Lung microvascular endothelial cell (primary cell): ENCODE measurements at regions not wholly inside any gene's neighbourhood (a gene's known extent, or its start where the extent isn't known, plus 50 kb on each side); places are given as distances from the start of the nearest gene placed in this dataset.
A peak's percentile ranks its signal among the peaks of the same experiment; 100 is the strongest.

Experiments
- DNase-seq, 2 donors: peaks; one replicate each; pipeline versions ENCODE4 v3.0.0 to v3.0.0-alpha.2; 2010; ENCODE audit warnings: low read depth in 2 of 2

DNA sequence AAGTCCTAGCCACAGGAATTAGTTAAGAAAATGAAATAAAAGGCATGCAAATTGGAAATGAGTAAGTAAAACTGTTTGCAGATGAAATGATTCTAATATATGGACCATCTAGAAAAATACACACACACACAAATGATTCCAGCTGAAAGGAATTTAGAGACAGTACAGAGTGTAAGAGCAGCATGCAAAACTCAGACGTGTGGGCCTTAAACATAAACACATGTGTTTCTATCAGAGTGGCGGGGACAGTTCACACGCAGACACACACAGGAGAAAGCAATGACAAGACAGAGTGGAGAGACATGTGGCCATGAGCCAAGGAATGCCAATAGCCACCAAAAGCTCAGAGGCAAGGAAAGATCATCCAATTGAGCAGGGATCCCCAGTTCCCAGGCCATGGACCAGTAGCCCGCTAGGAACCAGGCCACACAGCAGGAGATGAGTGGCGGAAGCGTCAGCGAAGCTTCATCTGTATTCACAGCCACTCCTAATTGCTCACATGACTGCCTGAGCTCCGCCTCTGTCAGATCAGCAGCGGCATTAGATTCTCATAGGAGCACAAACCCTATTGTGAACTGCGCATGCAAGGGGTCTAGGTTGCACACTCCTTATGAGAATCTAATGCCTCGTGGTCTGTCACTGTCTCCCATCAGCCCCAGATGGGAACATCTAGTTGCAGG lies 155.4 kb downstream of the ARL4C start:
- no peak for DNase-seq

DNA sequence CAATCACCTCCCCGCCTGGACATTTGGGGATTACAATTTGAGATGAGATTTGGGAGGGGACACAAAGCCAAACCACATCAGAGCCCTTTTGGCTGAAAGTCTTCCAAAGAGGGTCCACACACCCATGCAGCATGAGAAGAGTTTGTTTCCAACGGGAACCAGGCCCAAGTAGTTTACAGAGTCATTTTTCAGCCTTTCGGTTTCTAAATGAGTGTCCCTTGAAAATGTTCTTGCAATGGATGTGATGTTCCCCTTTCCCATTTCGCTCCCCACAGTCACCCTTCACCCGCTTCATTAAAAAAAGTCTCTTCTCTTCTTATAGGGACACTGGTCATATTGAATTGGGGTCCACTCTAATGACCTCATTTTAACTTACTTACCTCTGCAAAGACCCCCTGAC lies 157.4 kb downstream of the ARL4C start:
- no peak for DNase-seq

DNA sequence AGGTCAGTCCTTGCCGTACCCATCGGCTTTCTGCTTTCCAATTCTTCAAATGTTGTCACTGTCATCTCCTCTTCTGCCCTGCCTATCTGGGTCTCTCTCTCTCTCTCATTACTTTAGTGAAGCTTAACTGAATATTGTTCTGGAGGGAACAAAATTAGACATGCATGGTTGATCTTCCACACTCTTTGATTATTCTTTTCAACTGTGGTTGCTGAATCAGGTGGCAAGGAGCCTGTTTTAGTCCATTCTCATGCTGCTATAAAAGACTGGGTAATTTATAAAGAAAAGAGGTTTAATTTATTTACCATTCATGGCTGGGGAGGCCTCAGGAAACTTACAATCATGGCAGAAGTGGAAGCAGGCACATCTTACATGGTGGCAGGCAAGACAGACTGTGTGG lies 157.9 kb downstream of the ARL4C start:
- DNase-seq = no peak

DNA sequence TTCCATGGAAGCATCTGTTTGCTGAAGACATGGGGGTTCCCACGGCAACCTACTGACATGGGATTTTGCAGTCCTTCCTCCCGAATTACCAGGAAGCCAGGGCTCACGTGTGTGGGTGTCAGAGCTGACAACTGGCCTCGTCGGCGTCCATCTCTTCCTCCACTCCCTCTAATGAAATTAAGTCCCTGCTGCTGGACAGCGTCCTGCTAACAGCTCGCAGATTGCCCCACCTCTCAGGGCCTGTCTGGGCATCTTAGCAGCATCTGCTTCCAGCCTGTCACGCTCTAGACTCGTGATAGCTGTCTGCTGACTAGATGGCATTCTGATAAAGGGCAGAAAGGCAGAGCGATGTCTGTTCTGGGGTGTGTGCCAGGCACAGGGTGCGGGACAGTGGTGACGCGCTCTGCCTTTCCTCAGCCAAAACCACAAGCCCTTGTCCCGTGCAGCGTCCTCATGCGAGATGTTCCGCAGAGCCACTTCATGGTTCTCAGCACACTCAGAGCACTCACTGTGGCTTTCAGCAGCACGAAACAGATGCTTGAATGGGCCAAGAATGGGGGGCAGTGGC lies 161.1 kb downstream of the ARL4C start:
- peak; percentile 73 to 82 for DNase-seq

DNA sequence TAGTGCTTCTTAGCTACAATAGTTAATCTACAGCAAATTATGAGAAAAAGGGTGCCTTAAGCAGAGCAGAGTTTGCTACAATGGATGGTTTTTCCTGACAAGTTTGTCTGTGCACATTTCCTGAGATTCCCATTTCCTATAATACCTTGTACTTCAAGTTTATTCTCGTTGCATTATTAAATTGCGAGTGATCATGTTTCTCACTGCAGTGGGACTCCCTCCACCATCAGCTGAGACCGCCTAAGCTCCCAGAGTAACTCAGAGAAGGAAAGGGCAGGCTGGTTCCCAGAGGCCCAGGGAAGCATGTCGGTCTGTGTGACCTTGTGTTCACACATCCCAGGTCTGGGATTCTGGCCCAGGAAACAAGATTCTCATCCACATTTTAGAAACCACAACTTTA lies 162.1 kb downstream of the ARL4C start:
- DNase-seq = no peak

DNA sequence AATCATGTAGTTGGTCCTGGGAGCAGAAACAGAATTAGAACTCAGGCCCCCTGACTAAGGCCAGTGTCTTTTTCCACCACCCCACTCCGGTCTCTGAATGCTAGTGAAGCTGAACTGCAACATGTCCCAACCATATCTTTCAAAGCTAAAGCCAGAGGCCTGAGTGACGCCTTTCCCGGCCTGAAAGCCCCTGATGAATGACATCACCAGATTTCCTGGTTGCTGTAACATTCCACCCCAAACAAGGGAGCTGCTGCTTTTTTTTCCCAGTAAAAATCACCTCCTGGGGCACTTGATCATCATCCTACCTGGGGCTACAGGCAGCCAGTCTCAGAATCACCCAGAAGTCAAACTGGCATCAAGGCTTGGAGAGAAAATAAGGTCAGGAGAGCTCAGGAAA lies 162.7 kb downstream of the ARL4C start:
- peak; percentile 68 to 78 for DNase-seq

DNA sequence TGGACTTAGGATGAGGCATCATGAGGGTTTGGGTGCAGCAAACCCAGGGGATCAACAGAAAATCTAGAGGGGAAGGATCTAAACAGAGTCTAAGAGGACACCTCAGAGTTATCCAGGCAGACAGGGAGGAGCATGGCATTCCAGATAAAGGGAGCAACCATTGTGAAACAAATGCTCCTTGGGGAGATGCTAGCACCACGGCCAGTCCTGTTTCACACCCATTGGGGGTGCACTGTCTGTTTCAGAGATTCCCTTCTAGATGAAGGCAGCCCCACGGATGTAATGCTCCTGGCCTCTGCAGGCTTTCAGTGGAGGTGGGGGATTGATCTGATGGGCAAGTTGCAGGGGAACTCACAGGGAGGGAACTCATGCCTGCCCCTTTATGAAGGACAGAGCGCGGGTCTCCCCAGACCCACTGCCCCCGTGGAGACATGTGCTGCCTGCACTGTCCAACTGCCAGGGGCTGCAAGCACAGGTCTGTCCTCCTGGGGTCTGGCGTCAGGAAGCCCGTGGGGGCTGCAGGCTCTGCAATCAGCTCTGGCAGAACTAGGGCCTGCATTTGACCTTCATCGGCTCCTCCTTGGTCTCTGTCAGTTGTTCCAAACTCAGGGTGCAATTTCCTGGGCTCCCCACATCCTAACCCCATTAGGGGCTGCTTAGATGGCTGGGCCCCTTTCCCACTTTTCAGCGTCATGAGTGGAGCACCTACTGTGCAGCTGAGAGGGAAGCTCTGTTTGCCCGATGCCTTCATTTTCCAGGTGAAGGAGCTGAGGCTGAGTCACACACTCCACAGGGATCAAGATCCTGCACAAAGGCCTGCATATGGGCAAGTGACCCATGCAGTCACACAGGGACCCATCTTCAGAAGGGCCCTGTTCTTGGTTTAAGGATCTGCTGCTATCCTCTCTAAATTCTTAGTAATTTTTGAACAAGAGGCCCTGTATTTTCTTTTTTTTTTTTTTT lies 163.4 kb downstream of the ARL4C start:
- DNase-seq = no peak

DNA sequence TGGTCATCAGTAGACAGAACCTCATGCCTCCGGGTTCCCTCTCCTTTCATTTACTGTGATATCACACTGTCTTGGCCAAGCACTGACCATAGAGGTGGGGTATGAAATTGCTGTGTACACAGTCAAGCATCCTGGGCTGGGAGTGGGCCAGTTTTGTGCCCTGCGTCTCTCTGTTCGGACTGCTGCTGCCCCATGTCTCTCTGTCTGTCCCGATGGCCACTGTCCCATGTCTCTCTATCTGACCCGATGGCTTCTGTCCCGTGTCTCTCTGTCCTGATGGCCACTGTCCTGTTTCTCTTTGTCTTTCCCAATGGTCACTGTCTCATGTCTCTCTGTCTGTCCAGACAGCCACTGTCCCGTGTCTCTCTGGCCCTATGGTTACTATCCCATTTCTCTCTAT lies 164.9 kb downstream of the ARL4C start:
- DNase-seq = no peak

DNA sequence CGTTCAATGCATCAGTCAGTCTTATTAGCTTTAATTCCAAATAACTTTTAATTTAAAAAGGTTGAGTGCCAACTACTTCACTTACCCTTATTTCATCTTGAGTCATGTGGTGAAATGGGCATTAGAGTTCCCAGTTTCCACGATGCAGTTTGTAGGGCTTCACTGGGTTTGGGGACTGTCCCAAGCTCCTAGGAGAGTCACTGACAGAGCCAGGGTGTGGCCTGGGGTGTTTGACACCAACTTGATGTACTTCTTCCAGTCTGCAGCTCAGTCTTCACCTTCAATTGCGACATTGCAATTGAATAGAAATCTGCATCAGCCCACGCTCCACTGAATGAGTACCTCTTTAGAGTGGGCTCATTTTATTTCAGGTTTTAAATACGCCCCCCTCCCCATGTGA lies 165.3 kb downstream of the ARL4C start:
- no peak for DNase-seq

DNA sequence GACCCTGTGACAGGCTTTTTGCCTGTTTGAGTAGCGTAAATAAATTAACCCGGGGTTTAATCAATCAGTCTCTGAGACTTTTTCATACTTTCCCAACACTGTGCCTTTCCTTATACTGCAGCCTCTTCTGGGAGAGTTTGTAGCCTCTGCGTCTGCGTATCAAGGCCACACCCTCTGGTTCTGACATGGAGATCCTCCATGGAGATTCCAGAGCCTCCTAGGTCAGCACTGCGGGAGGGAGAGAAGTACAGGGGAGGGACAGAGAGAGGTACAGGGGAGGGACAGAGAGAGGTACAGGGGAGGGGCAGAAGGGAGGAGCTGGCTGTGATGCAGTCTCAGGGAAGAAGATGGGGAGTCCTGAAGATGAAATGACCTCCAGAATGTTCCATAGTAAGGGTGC lies 166.0 kb downstream of the ARL4C start:
- DNase-seq = no peak

DNA sequence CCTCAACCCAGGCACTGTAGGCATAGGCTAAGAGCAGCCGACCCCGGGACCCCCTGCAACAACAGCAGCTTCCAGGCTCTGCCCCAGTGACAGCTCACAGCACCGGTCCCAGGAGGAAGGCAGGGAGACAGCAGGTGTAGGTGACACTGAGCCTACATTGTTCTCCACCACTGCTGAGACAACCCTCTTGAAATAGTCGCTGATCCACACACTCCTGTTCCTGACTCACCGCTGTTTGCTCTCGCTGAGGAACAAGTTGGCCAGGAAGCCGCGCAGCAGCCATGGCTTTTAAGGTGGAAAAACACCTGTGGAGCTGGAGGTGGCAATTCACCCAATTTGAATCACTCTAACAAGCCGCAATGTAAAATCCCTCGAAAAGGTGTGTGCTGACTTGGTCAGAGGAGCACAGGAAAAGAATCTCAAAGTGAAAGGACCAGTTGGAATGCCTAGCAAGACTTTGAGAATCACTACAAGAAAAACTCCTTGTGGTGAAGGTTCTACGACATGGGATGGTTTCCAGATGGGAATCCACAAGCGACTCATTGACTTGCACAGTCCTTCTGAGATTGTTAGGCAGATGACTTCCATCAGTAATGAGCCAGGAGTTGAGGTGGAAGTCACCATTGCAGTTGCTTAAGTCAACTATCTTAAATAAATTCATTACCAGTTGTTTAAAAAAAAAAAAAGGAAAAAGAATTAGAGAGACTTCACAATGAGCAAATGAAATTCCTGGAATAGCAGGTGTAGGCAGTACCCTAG lies 167.5 kb downstream of the ARL4C start:
- no peak for DNase-seq

DNA sequence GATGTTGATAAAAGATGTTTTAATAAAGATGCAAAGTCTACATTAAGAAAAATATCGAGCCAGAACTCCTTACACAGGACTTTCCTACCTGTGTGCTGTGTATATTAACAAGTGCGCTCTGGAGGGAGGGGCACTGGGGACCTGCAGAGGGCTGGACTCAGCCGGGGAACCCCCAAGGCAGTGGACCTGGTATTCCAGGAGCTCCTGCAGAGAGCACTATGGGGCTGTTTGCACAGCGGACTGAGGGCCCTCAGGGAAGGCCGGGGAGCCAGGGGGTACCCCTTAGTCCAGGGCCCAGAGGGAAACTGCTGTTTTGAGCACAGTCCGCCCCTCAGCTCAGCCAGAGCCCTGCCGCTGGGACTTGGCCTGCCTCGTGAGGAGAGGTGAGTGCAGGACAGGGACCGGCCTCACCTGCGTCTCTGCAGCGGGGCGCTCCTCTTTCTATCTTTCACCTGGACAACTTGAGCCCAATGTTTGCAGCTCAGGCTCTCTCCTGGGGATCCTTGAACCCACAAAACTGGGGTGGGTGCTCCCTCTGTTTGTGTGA lies 168.4 kb downstream of the ARL4C start:
- no peak for DNase-seq

DNA sequence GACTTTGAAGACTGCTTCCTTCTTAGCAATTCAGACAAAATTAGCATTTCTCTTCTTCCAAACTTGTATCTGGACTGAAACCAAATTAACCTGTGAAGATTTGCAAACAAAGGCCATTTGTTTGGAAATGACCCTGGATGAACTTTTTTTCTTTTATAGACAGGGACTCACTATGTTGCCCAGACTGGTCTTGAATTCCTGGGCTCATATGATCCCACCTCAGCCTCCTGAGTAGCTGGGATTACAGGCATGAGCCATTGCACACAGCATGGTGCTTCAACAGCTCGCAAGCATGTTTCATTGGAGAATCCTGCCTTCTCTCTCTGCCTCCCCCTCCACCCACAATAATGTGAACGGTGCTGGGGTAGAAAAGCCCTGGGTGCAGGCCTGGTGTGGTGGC lies 170.2 kb downstream of the ARL4C start:
- DNase-seq = no peak

DNA sequence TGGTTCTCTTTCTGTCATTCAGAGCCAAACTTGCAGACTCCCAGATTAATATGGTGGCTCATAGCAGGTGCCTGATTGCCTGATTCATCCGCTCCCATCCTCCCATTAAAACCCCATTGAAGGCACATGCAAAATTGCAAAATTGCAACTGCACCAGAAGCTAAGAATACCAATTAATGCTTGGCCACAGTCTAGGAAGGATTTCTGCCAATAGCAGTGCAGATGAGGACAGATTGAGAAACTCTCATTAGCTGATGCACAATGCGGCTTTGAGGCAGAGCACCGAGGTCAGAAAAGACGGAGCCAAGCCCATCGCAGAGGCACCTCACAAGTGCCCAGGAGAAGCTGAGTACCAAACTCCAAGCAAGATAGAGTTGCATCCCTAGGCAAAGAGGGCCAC lies 172.8 kb downstream of the ARL4C start:
- no peak for DNase-seq

DNA sequence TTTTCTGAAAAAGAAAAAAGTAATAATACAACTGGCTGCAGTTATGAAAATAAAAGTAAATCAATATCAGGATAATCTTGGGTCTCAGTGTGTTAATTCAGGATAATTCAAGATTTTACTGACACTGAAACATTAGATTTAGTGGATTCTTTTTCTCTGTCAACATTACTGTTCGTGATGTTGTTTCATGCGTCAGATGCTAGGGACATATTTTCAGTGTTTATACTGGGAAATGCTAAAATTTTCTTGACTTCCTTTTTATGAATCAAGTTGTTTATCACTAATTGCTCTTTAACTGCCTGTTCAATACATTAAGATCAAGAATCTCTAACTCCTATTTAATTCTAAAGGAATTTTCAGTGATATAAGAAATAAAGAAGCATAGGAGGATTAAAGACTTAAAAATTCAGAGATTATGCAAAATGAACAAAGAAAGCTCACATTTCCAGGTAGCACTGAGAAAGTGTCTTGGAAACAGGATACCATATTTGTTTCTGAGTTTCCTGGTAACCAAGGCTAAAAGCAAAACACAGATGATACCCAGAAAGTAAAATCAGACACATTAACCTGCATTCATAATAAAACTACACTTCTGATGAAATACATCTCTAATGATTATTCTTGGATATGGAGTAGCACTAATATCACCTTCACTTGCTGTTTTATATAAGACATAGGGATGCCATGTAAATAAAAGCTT lies 174.0 kb downstream of the ARL4C start:
- no peak for DNase-seq

DNA sequence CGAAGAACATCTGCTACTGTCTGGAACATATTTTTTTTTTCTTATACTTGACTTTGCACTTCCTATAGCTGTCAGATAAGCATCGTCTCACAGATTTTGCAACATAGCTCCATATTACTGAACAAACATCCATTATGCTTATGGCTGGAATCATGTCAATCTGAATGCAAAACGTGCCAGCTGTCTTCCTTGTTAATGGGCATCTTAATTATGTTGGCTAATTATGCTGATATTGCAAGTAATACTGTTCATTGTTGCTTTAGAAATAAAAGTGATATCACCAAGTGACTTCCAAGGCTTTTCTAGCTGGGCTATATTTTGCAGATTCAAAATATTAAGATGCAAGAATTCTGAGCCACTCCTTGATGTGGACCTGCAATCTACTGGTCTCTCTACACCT lies 176.8 kb downstream of the ARL4C start:
- DNase-seq = no peak

DNA sequence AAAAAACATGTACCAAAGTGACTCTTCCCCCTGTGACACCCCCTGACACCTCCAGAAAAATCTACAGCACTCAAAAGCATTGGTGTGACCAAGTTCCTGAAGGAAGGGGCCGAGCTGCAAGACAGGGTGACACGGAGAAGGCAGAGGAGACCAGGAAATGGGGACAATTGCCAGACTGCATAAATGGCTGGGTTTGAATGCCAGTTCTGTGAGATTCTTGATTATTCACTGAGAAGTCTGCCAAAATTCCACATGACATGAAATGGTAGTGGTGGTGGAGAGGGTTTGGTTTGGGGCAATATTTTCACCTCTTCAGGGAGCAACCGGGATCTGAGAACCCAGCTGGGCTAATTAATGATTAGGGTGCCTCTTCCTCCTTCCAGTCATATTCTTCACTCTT lies 178.5 kb downstream of the ARL4C start:
- no peak for DNase-seq

DNA sequence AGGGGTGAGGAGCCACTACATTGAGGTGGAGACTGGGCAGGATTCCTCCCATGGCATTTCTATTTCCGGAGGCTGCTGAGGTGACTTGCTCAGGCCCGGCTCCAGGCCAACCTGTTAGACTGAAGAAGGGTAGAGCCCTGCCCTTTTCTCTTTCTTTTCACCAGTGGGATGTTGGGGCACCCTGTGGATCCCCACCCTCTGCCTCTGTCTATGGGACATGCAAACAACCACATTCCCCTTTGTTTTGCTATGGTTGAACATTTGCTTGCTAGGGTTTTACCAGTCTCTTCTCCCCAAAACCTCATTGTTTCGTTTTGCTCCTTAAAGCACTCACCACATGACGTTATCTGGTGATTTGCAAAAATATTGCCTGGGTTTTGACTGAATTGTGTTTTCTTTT lies 183.3 kb downstream of the ARL4C start:
- no peak for DNase-seq

DNA sequence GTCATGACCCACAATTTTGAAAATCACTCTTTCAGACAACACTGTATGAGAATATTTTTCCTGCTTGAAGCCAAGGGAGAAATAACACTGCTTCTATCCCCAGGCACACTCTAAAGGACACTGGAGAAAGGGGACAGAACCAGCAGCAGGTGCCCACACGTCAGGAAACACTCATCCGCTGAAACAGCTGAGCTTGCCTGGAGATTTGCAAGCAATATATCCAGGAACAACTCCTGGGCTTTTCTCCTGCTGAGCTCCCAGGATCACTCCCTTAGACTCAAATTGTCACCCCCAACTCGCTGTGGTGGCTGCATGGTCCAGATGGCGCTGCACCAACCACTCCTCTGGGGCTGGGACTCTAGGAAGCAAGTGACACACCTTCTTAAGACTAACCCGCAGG lies 186.7 kb downstream of the ARL4C start:
- DNase-seq = no peak

DNA sequence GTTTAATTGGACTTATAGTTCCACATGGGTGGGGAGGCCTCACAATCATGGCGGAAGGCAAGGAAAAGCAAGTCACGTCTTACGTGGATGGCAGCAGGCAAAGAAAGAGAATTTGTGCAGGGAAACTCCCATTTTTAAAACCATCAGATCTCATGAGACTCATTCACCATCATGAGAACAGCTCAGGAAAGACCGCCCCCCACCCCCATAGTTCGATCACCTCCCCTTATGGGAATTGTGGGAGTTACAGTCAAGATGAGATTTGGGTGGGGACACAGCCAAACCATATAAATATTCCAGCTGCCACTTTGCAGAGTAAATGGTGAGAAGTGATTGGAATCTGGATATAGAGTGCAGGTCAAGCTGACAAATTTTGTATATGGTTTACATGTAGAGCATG lies 187.4 kb downstream of the ARL4C start:
- DNase-seq = no peak

DNA sequence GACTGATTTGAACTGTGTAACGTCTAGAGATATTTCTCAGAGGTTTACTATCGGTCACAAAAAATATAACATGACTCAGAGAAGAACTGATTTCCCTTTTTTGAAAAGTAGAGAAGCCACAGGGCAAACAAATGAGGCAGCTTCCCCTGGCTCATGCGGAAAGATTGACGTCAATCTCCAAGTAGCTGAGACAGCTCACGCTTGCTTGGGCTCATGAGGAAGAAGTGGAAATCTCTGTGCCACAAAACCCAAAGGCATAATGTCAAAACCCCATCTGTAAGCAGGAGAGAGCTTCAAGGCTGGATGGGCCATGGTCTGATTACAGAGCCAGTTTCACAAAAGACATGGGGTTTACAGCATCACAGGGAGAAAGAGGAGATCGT lies 188.1 kb downstream of the ARL4C start:
- DNase-seq = peak in 1 of 2 donors; percentile 95
